Neural cell (in vitro differentiated cells): ENCODE measurements at regions not wholly inside any gene's neighbourhood (a gene's known extent, or its start where the extent isn't known, plus 50 kb on each side); places are given as distances from the start of the nearest gene placed in this dataset.

Experiments
- H2AFZ ChIP-seq: fragments of 200-600, 300-800 bp; sonication (generic), shearing (Covaris generic); 2 replicates; pipeline ENCODE4 v1.6.0; 2014; ENCODE audit warnings: low read depth, mild to moderate bottlenecking, antibody characterized with exemption, low read length, moderate library complexity
- H3F3A ChIP-seq: fragments of 200-600 bp; shearing (Covaris generic); 2 replicates; pipeline ENCODE4 v1.6.1; 2016; ENCODE audit warnings: mild to moderate bottlenecking, moderate library complexity, mixed read lengths, antibody characterized with exemption, low read length; ENCODE audit not compliant: insufficient read depth, poor library complexity, severe bottlenecking
- H3K27ac ChIP-seq: fragments of 200-600, 300-800 bp; sonication (generic), shearing (Covaris generic); 2 replicates; pipeline ENCODE4 v1.5.1; 2014; ENCODE audit warnings: mild to moderate bottlenecking, low read length, moderate library complexity
- H3K27me3 ChIP-seq: fragments of 300-800, 200-600 bp; sonication (generic), shearing (Covaris generic); 2 replicates; pipeline ENCODE4 v1.6.0; 2014; ENCODE audit warnings: mild to moderate bottlenecking, low read depth, low read length, moderate library complexity; ENCODE audit not compliant: insufficient read depth
- H3K36me3 ChIP-seq: fragments of 300-800, 200-600 bp; sonication (generic), shearing (Covaris generic); 2 replicates; pipeline ENCODE4 v1.5.1; 2014; ENCODE audit warnings: mild to moderate bottlenecking, antibody characterized with exemption, low read length, moderate library complexity; ENCODE audit not compliant: insufficient read depth
- H3K4me2 ChIP-seq: fragments of 300-800, 200-600 bp; sonication (generic), shearing (Covaris generic); 2 replicates; pipeline ENCODE4 v1.6.0; 2014; ENCODE audit warnings: mild to moderate bottlenecking, low read length
- H3K4me3 ChIP-seq: fragments of 300-800, 200-600 bp; sonication (generic), shearing (Covaris generic); 2 replicates; pipeline ENCODE4 v1.5.1; 2014; ENCODE audit warnings: mild to moderate bottlenecking, low read length, moderate library complexity
- H3K79me2 ChIP-seq: fragments of 200-600 bp; shearing (Covaris generic); replicated peaks from 2 replicates; pipeline ENCODE4 v1.6.0; 2014; ENCODE audit warnings: mild to moderate bottlenecking, low read length, moderate library complexity; ENCODE audit not compliant: insufficient read depth
- H3K9ac ChIP-seq: fragments of 300-800, 200-600 bp; sonication (generic), shearing (Covaris generic); 2 replicates; pipeline ENCODE4 v1.6.1; 2016; ENCODE audit warnings: mild to moderate bottlenecking, low read length, mixed read lengths
- H3K9me2 ChIP-seq: fragments of 200-600 bp; shearing (Covaris generic); 2 replicates; pipeline ENCODE4 v1.6.1; 2016; ENCODE audit warnings: mild to moderate bottlenecking, low read length, mixed read lengths; ENCODE audit not compliant: insufficient read depth
- H3K9me3 ChIP-seq: fragments of 200-600, 300-800 bp; sonication (generic), shearing (Covaris generic); 2 replicates; pipeline ENCODE4 v1.6.1; 2016; ENCODE audit warnings: mild to moderate bottlenecking, mixed run types, low read length, moderate library complexity, mixed read lengths
- H4K20me1 ChIP-seq: fragments of 200-600 bp; shearing (Covaris generic); 2 replicates; pipeline ENCODE4 v1.6.1; 2016; ENCODE audit warnings: mild to moderate bottlenecking, mixed run types; ENCODE audit not compliant: insufficient read depth
- CTCF ChIP-seq: fragments of 450-650 bp; IDR thresholded peaks from 2 replicates; pipeline ENCODE4 v1.5.1; 2014; ENCODE audit warnings: antibody characterized with exemption, mild to moderate bottlenecking, moderate library complexity; ENCODE audit not compliant: poor library complexity, severe bottlenecking
- EP300 ChIP-seq: fragments of 450-650 bp; conservative IDR thresholded peaks from 2 replicates; pipeline ENCODE4 v1.6.1; 2014; ENCODE audit warnings: antibody characterized with exemption, mild to moderate bottlenecking, moderate library complexity; ENCODE audit not compliant: poor library complexity, severe bottlenecking
- EZH2 ChIP-seq: fragments of 200-600, 300-800 bp; shearing (Covaris generic), sonication (generic); IDR thresholded peaks from 2 replicates; pipeline ENCODE4 v1.6.1; 2014; ENCODE audit warnings: antibody characterized with exemption, low read length, borderline replicate concordance, mild to moderate bottlenecking; ENCODE audit not compliant: insufficient read depth, poor library complexity, severe bottlenecking
- MXI1 ChIP-seq: fragments of 450-650 bp; conservative IDR thresholded peaks from 2 replicates; pipeline ENCODE4 v1.6.1; 2014; ENCODE audit warnings: antibody characterized with exemption, mild to moderate bottlenecking; ENCODE audit not compliant: poor library complexity, severe bottlenecking
- POLR2AphosphoS5 ChIP-seq: IDR thresholded peaks from 2 replicates; pipeline ENCODE4 v1.6.1; 2012
- RAD21 ChIP-seq: fragments of 450-650 bp; conservative IDR thresholded peaks from 2 replicates; pipeline ENCODE4 v1.6.1; 2014; ENCODE audit warnings: antibody characterized with exemption, mild to moderate bottlenecking, moderate library complexity
- REST ChIP-seq: IDR thresholded peaks from 2 replicates; pipeline ENCODE4 v1.6.1; 2012; ENCODE audit warnings: borderline replicate concordance
- SMC3 ChIP-seq: fragments of 450-650 bp; conservative IDR thresholded peaks from 2 replicates; pipeline ENCODE4 v1.6.1; 2014; ENCODE audit warnings: antibody characterized with exemption, mild to moderate bottlenecking, moderate library complexity; ENCODE audit not compliant: poor library complexity
- TAF1 ChIP-seq: IDR thresholded peaks from 2 replicates; pipeline ENCODE4 v1.6.1; 2012; ENCODE audit warnings: low read depth

- Histone ChIP-seq H3K4me2 (no peak overlapping the region), H2AFZ (no peak overlapping the region), H3K9me3 (no peaks in the 10 kb centered on the region)
Observed at GRCh38 chr13:76745261-76746200, 140.7 kb downstream of the KCTD12 start.

DNA sequence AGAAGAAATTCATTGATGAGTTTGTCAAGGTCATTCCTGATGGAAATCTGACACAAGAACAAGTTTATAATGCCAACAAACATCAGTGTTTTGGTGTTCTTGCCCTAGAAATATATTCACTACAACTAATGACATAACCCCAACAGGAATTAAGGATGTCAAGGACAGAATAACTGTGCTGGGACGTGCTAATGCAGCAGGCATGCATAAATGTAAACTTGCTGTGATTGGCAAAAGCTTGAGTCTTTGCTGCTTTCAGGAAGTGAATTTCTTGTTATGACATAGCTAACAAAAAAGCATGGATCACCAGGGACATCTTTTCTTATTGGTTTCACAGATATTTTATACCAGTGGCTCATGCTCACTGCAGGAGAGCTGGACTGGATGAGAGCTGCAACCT, 144.6 kb downstream of the KCTD12 start:
- no peak for TF ChIP-seq EP300
- no peak for TF ChIP-seq MXI1
- TF ChIP-seq RAD21: no peak
- no peak for TF ChIP-seq CTCF
- TF ChIP-seq REST: no peak
- no peaks in the 10 kb centered on the region for H3K79me2 ChIP-seq
- no peak overlapping the region for H3K4me3 ChIP-seq
- H3K4me2 ChIP-seq: no peak overlapping the region
- no peaks in the 10 kb centered on the region for H4K20me1 ChIP-seq
- no peaks in the 10 kb centered on the region for H3F3A ChIP-seq
- no peak overlapping the region for H3K9ac ChIP-seq
- H3K27ac ChIP-seq: no peak overlapping the region
- no peaks in the 10 kb centered on the region for H3K9me3 ChIP-seq
- H3K27me3 ChIP-seq: no peaks in the 10 kb centered on the region
- no peaks in the 10 kb centered on the region for H3K9me2 ChIP-seq
- H3K36me3 ChIP-seq: no peaks in the 10 kb centered on the region
- H2AFZ ChIP-seq: no peak overlapping the region

More at GRCh38 chr13:76745261-76746200, 140.7 kb downstream of the KCTD12 start:
- Histone ChIP-seq H3K79me2 (no peaks in the 10 kb centered on the region), H4K20me1 (no peaks in the 10 kb centered on the region), H3K9me2 (no peaks in the 10 kb centered on the region), H3F3A (no peaks in the 10 kb centered on the region), H3K9ac (no peak overlapping the region), H3K36me3 (no peaks in the 10 kb centered on the region), H3K27me3 (no peaks in the 10 kb centered on the region), H3K27ac (no peak overlapping the region), H3K4me3 (no peak overlapping the region)
- TF ChIP-seq RAD21: no peak

DNA sequence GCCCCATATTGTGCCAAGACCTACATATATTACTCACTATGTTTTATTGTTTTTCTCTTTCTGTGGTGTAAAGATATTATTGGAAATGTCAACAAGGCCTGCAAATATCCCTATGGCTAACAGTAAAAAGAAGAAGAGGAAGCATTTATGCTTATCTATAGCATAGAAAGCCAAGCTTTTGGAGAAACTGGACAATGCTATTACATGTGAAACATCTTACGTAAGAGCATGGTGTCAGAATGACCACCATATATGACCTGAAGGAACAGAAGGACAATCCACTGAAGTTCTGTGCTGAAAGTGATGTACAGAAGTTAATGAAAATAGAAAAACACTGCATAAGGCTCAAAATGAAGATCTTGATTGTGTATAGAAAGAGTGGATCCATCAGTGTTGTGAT, 145.2 kb downstream of the KCTD12 start:
- Histone ChIP-seq H3K9me3 (no peaks in the 10 kb centered on the region), H2AFZ (no peak overlapping the region), H3K9ac (no peak overlapping the region), H3F3A (no peaks in the 10 kb centered on the region), H3K27me3 (no peaks in the 10 kb centered on the region), H3K4me3 (no peak overlapping the region), H3K9me2 (no peaks in the 10 kb centered on the region), H3K27ac (no peak overlapping the region), H3K79me2 (no peaks in the 10 kb centered on the region), H3K4me2 (no peak overlapping the region), H4K20me1 (no peaks in the 10 kb centered on the region), H3K36me3 (no peaks in the 10 kb centered on the region)
- TF ChIP-seq CTCF (no peak), EP300 (no peak), REST (no peak), SMC3 (no peak), POLR2AphosphoS5 (no peak), MXI1 (no peak), TAF1 (no peak), EZH2 (no peak), RAD21 (no peak)
